Cardiac muscle cell (in vitro differentiated cells and primary cell): ENCODE measurements at regions not wholly inside any gene's neighbourhood (a gene's known extent, or its start where the extent isn't known, plus 50 kb on each side); places are given as distances from the start of the nearest gene placed in this dataset.
"Not testable (repeated sequence)": the region's sequence is repeated elsewhere in the genome, so short reads cannot be mapped to it uniquely, and the experiment has no call there.

ENCODE experiments used
- DNase-seq, 2 donors: peaks; one replicate each; pipeline versions ENCODE4 v3.0.0 to v3.0.0-alpha.2; 2010 to 2017; ENCODE audit warnings: low read depth in 1 of 2, low spot score in 1 of 2
- H3K27ac ChIP-seq: fragments of 200-600 bp; sonication (generic); 2 replicates; pipeline ENCODE4 v1.5.1; 2016
- H3K27me3 ChIP-seq: fragments of 200-600 bp; sonication (generic); 2 replicates; pipeline ENCODE4 v1.6.0; 2016; ENCODE audit warnings: control low read depth
- H3K36me3 ChIP-seq: fragments of 200-600 bp; sonication (generic); 2 replicates; pipeline ENCODE4 v1.5.1; 2016; ENCODE audit warnings: control low read depth
- H3K4me1 ChIP-seq: fragments of 200-600 bp; sonication (generic); 2 replicates; pipeline ENCODE4 v1.8.1; 2017; ENCODE audit warnings: low read depth, mild to moderate bottlenecking, mixed run types
- H3K4me3 ChIP-seq: fragments of 200-600 bp; sonication (generic); 2 replicates; pipeline ENCODE4 v1.5.1; 2016; ENCODE audit warnings: mild to moderate bottlenecking
- H3K9me3 ChIP-seq: fragments of 200-600 bp; sonication (generic); 2 replicates; pipeline ENCODE4 v1.5.1; 2017; ENCODE audit warnings: low read depth, mild to moderate bottlenecking, control low read depth
- CTCF ChIP-seq: IDR thresholded peaks from 2 replicates; pipeline ENCODE4 v1.5.1; 2012; ENCODE audit warnings: low read depth, mild to moderate bottlenecking, low read length

GRCh38 chr9:33662871-33663270, 132.5 kb upstream of the PRSS3 start:
- Histone ChIP-seq H3K27ac (no peak overlapping the region), H3K9me3 (no peaks in the 10 kb centered on the region), H3K4me3 (no peak overlapping the region), H3K27me3 (peaks cover 15% of the 10 kb centered on the region), H3K4me1 (no peaks in the 10 kb centered on the region), H3K36me3 (no peaks in the 10 kb centered on the region)
- no peak for TF ChIP-seq CTCF
- DNase-seq = no peak

GRCh38 chr9:33676194-33676745, 119.1 kb upstream of the PRSS3 start:
- peak overlapping the region; percentile 57 for H3K4me3 ChIP-seq
- H3K27ac ChIP-seq = peak overlapping the region; percentile 77
- not testable (repeated sequence) for H3K27me3 ChIP-seq

DNA sequence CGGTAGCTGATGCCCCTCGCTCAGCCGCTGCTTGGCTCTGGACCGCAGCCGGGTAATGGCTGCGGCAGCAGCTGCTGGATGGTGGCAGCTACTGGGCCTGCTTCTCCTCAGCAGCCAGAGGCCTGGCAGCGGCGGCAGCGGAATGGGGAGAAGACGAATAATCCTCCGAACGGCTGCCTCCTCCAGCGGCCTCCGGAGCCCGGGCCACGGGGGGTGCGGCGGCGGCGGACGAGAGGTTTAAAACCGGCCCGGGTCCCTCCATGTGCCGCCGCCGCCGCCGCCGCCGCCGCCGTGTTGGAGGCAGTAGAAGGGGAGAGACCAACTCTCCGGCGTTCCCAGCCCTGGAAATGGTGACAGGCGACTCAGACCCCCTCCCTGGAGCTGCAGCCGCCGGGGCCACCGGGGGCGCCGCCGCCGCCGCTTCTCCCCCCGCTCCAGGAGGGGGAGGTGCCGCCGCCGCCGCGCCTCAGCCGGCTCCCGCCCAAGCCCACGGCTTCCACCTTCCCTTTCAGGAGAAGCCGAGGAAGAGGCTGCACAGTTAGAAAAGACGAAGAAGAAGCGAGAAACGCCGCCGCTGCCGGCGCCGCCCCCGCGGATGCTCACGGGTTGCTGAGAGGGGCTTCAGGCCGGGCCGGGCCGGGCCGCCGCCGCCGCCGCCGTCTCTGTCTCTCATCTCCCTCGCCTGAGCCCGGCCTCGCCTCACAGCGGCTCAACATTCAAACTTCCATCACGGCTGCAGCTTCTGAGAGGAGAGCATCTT, 118.4 kb upstream of the PRSS3 start:
- Histone ChIP-seq H3K4me1 (peaks cover 6% of the 10 kb centered on the region), H3K36me3 (no peaks in the 10 kb centered on the region), H3K27me3 (no peaks in the 10 kb centered on the region), H3K4me3 (peak overlapping the region; percentile 57), H3K27ac (peak overlapping the region; percentile 77), H3K9me3 (no peaks in the 10 kb centered on the region)
- peak; percentile 50 to 67 for DNase-seq
- no peak for TF ChIP-seq CTCF

More at GRCh38 chr9:33676194-33676745, 119.1 kb upstream of the PRSS3 start:
- DNase-seq, H3K9me3 ChIP-seq, H3K4me1 ChIP-seq, H3K36me3 ChIP-seq: not testable (repeated sequence)

GRCh38 chr9:33677506-33677809, 117.9 kb upstream of the PRSS3 start:
- Histone ChIP-seq H3K4me3 (peak overlapping the region; percentile 57), H3K9me3 (no peaks in the 10 kb centered on the region), H3K4me1 (peaks cover 6% of the 10 kb centered on the region), H3K27ac (peak overlapping the region; percentile 77), H3K27me3 (no peaks in the 10 kb centered on the region), H3K36me3 (no peaks in the 10 kb centered on the region)
- no peak for DNase-seq
- TF ChIP-seq CTCF = no peak

DNA sequence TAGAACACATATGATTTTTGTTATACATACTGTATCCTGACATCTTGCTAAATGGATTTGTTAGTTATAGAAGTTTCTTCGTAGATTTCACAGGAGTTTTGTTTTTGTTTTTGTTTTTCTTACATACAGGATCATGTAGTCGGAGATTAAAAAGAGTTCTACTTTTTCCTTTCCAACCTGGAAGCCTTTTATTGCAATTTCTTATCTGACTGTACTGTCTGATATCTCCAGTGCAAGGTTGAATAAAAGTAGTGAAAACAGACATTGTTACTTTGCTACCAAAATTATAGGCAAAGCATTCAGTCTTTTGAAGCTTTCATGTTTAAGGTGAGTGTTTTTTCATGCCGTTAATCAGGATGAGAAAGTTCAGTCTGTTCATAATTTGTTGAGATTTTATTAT, 117.4 kb upstream of the PRSS3 start:
- no peaks in the 10 kb centered on the region for H3K27me3 ChIP-seq
- H3K4me1 ChIP-seq = peaks cover 6% of the 10 kb centered on the region
- peak overlapping the region; percentile 57 for H3K4me3 ChIP-seq
- no peak for DNase-seq
- no peaks in the 10 kb centered on the region for H3K9me3 ChIP-seq
- no peak for TF ChIP-seq CTCF
- no peaks in the 10 kb centered on the region for H3K36me3 ChIP-seq
- no peak overlapping the region for H3K27ac ChIP-seq

GRCh38 chr9:33682551-33682950, 112.8 kb upstream of the PRSS3 start:
- TF ChIP-seq CTCF = no peak
- no peaks in the 10 kb centered on the region for H3K4me1 ChIP-seq
- no peak overlapping the region for H3K27ac ChIP-seq
- no peaks in the 10 kb centered on the region for H3K36me3 ChIP-seq
- H3K4me3 ChIP-seq = no peak overlapping the region
- H3K27me3 ChIP-seq = no peaks in the 10 kb centered on the region
- no peaks in the 10 kb centered on the region for H3K9me3 ChIP-seq
- no peak for DNase-seq
